Thoracic aorta (tissue), 2 donors: ENCODE measurements at regions not wholly inside any gene's neighbourhood (a gene's known extent, or its start where the extent isn't known, plus 50 kb on each side); places are given as distances from the start of the nearest gene placed in this dataset.

Experiments used
- ATAC-seq: fragments of 150-250 bp; one replicate; pipeline ENCODE4 v1.8.0; 2017; ENCODE audit warnings: low read depth; ENCODE audit not compliant: insufficient number of reproducible peaks, low FRiP score
- DNase-seq: peaks from one replicate; pipeline ENCODE4 v3.0.0-alpha.2; 2020; ENCODE audit warnings: low spot score
- H3K27ac ChIP-seq, 2 donors: fragments of 200-600 bp; sonication (generic); 1 replicate in 1 of 2; 2 replicates in 1 of 2; pipeline ENCODE4 v1.5.1; 2016; ENCODE audit warnings: mild to moderate bottlenecking in 2 of 2, moderate library complexity in 2 of 2
- H3K27me3 ChIP-seq: fragments of 200-600 bp; sonication (generic); replicated peaks from 2 replicates; pipeline ENCODE4 v1.6.0; 2016; ENCODE audit warnings: mild to moderate bottlenecking; ENCODE audit not compliant: insufficient read depth
- H3K36me3 ChIP-seq: fragments of 200-600 bp; sonication (generic); one replicate; pipeline ENCODE4 v1.5.1; 2016
- H3K4me1 ChIP-seq, 2 donors: fragments of 200-600 bp; sonication (generic); 1 replicate in 1 of 2; 2 replicates in 1 of 2; pipeline versions ENCODE4 v1.5.1 to v1.6.0; 2016; ENCODE audit warnings: low read depth in 2 of 2, mild to moderate bottlenecking in 1 of 2; ENCODE audit not compliant: control insufficient read depth in 1 of 2
- H3K4me3 ChIP-seq: fragments of 200-600 bp; sonication (generic); 2 replicates; pipeline ENCODE4 v1.5.1; 2016; ENCODE audit warnings: mild to moderate bottlenecking
- H3K9me3 ChIP-seq: fragments of 200-600 bp; sonication (generic); 2 replicates; pipeline ENCODE4 v1.5.1; 2016
- CTCF ChIP-seq: fragments of 200-600 bp; sonication (generic); IDR thresholded peaks from one replicate; pipeline ENCODE4 v1.5.1; 2019; ENCODE audit warnings: antibody characterized with exemption

DNA sequence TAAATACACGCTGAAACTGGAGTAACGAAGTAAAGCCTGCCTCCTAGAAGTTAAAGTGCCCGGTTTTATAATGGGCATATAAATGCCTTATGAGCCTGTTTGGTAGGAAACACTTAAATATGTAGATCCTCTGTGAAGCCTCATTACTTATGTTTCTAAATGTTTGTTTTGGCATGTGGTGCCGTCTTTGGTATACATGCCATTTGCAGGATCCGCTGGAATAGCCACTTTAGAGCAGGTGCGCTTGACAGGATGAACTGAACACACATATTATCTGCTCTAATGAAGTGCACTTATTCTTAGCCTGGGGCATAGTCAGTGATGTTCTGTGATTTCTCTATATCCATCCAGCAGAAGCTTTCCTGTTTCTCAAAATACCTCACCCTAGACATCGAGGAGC is 778.1 kb upstream of the WWC1 start:
- no peak overlapping the region for H3K27ac ChIP-seq
- H3K4me3 ChIP-seq: no peak overlapping the region
- no peak for ATAC-seq
- H3K4me1 ChIP-seq: no peaks in the 10 kb centered on the region
- no peak for DNase-seq
- no peak for TF ChIP-seq CTCF
- no peaks in the 10 kb centered on the region for H3K9me3 ChIP-seq
- no peaks in the 10 kb centered on the region for H3K36me3 ChIP-seq
- H3K27me3 ChIP-seq: no peaks in the 10 kb centered on the region

DNA sequence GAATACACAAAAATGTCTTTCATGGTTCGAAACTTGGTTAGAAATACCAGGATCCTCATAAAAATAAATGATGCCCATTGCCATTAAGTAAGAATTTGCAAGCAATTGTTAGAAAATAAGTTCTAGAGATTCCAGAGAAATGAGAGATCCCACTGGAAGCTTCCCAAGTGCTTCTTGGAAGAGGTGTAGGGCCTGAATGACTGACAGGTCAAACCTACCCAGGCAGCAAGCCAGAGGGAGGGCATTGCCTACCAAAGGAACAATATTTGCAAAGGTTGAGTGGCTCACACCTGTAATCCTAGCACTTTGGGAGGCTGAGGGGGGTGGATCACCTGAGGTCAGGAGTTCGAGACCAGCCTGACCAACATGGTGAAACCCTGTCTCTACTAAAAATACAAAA is 777.0 kb upstream of the WWC1 start:
- ATAC-seq (no peak), DNase-seq (no peak)
- H3K36me3 ChIP-seq: no peaks in the 10 kb centered on the region
- H3K27ac ChIP-seq: no peak overlapping the region
- H3K9me3 ChIP-seq: no peaks in the 10 kb centered on the region
- no peaks in the 10 kb centered on the region for H3K27me3 ChIP-seq
- no peak overlapping the region for H3K4me3 ChIP-seq
- no peak for TF ChIP-seq CTCF
- no peaks in the 10 kb centered on the region for H3K4me1 ChIP-seq

DNA sequence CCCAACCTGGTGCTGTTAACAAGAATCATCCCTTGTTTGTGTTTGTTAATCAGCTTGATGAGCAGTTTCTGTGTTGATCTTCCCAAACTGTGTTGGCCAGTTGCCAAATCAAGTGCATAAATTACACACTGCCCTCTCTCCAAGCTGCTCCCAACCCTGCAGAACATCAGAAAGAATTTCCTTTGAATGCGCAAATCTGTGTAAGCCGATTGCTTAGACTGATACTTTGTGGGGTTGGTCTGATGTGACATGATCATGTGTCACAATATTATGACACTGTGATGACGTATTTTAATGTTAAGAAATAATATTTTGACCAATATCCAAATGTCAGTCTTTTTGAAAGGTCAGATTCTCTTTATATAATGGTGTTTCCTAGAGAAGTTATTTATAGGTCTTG is 766.4 kb upstream of the WWC1 start:
- Histone ChIP-seq H3K9me3 (no peaks in the 10 kb centered on the region), H3K4me3 (no peak overlapping the region), H3K27me3 (no peaks in the 10 kb centered on the region), H3K4me1 (no peaks in the 10 kb centered on the region), H3K27ac (no peak overlapping the region), H3K36me3 (no peaks in the 10 kb centered on the region)
- DNase-seq (no peak), ATAC-seq (no peak)
- no peak for TF ChIP-seq CTCF

DNA sequence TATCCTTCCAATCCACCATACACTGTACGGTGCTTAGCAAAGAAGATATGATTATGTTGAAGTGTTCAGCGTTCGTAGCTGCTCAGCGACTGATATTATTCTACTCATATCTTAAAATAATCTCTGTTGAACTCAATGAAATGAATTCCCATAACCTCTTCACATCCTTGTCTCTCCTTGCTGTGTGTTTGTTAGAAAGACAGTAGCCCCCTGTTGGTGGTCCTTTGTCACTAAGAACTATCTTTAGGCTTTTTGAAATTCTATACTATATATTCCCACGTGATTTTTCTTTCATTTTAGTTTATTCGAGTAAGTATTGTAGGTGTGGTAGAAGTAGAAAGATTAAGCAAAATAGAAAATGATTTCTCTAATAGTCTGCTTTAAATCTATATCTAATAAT is 762.8 kb upstream of the WWC1 start:
- no peaks in the 10 kb centered on the region for H3K36me3 ChIP-seq
- H3K27me3 ChIP-seq: no peaks in the 10 kb centered on the region
- no peaks in the 10 kb centered on the region for H3K4me1 ChIP-seq
- no peak for TF ChIP-seq CTCF
- no peak overlapping the region for H3K27ac ChIP-seq
- H3K9me3 ChIP-seq: no peaks in the 10 kb centered on the region
- ATAC-seq (no peak), DNase-seq (no peak)
- H3K4me3 ChIP-seq: no peak overlapping the region

DNA sequence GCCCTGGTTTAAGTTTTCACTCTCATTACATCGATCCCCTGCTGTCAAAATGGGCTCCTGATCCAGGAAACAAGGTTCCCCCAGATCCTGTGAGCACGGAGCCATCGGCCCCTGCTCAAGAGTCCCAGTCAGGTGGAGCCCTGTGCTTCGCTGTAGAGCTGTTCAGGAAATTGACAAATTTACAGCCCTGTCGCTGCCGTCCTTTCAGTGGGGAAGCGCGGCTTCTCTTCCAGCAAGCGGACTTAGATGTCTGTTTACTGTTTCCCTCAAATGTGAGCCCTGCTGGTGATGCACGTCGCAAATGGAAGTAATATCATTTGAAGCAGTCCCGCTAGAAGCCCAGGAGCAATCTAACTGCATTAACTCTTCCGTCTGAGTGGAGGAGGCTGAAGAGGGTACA is 760.9 kb upstream of the WWC1 start:
- Histone ChIP-seq H3K4me3 (no peak overlapping the region), H3K36me3 (no peaks in the 10 kb centered on the region), H3K27ac (no peak overlapping the region), H3K9me3 (no peaks in the 10 kb centered on the region), H3K4me1 (no peaks in the 10 kb centered on the region), H3K27me3 (no peaks in the 10 kb centered on the region)
- ATAC-seq (no peak), DNase-seq (no peak)
- no peak for TF ChIP-seq CTCF
